NB4 (cell line): ENCODE measurements at regions not wholly inside any gene's neighbourhood (a gene's known extent, or its start where the extent isn't known, plus 50 kb on each side); places are given as distances from the start of the nearest gene placed in this dataset.

ENCODE experiments used
- DNase-seq: peaks from one replicate; pipeline ENCODE4 v3.0.0; 2010; ENCODE audit warnings: low read depth
- H3K4me3 ChIP-seq: one replicate; pipeline ENCODE4 v1.5.1; 2011; ENCODE audit warnings: mild to moderate bottlenecking, low read depth, low read length, moderate library complexity
- CTCF ChIP-seq: IDR thresholded peaks from one replicate; pipeline ENCODE4 v1.5.1; 2012; ENCODE audit warnings: low read depth, low read length
- MAX ChIP-seq: IDR thresholded peaks from 2 replicates; pipeline ENCODE4 v1.6.1; 2011; ENCODE audit warnings: low read depth, low read length
- MYC ChIP-seq: IDR thresholded peaks from 2 replicates; pipeline ENCODE4 v1.6.1; 2011; ENCODE audit warnings: low read depth, low read length
- POLR2A ChIP-seq: IDR thresholded peaks from 2 replicates; pipeline ENCODE4 v1.6.1; 2011; ENCODE audit warnings: mild to moderate bottlenecking; ENCODE audit not compliant: insufficient read length; ENCODE audit errors: extremely low read depth

- TF ChIP-seq CTCF: no peak
- no peak for TF ChIP-seq MYC
- TF ChIP-seq POLR2A: no peak
- no peak for TF ChIP-seq MAX
- DNase-seq: no peak
- H3K4me3 ChIP-seq: no peak overlapping the region
Observed at GRCh38 chr4:4671774-4672349, 130.0 kb upstream of the STX18 start.

GRCh38 chr4:4670869-4671268, 129.0 kb upstream of the STX18 start:
- no peak for TF ChIP-seq POLR2A
- no peak for TF ChIP-seq MYC
- TF ChIP-seq CTCF: no peak
- TF ChIP-seq MAX: no peak
- no peak overlapping the region for H3K4me3 ChIP-seq

GRCh38 chr4:4668355-4669210, 126.7 kb upstream of the STX18 start:
- TF ChIP-seq POLR2A (no peak), MAX (no peak), CTCF (no peak), MYC (no peak)
- peak; percentile 49 for DNase-seq
- H3K4me3 ChIP-seq: no peak overlapping the region

More at GRCh38 chr4:4670869-4671268, 129.0 kb upstream of the STX18 start:
- no peak for DNase-seq

- TF ChIP-seq POLR2A (no peak), MYC (no peak), CTCF (no peak)
- no peak overlapping the region for H3K4me3 ChIP-seq
- DNase-seq: no peak
Observed at GRCh38 chr4:4667622-4668081, 125.8 kb upstream of the STX18 start.

- DNase-seq: no peak
- no peak overlapping the region for H3K4me3 ChIP-seq
- TF ChIP-seq MAX (no peak), MYC (no peak), CTCF (no peak)
Observed at GRCh38 chr4:4666693-4667621, 125.1 kb upstream of the STX18 start.
